ENCODE measurements at regions not wholly inside any gene's neighbourhood (a gene's known extent, or its start where the extent isn't known, plus 50 kb on each side); places are given as distances from the start of the nearest gene placed in this dataset.

DNA sequence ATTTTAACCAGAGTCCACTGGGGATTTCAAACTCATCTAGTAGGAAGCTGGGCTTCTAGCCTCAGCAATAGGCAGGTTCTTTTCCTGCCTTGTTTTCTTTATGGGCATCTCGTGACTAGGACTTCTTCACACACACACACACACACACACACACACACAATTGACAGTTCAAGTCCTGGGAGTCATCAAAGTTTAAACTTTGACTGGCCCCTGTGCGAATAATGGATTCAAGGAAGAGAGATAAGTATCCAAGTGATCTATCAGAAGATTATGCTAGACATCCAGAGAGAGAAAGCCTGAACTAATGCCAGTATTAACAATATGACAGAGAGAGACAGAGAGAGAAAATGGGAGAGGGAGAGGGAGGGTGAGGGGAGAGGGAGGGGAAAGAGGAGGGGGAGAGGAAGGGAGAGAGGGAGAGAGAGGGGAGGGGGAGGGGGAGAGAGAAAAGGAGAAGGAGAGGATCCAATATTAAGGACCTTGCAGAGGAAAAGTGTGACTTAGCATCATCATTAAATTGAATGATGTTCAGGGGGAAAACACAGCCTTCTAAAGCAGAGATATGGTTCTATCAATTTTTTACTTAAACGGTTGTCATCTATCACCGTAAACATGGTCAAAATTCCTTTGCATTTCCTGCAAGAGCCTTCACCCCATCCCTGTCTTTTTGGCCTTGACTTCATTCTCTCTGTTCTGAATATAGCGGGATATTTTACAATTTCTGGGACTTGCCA lies 327.6 kb upstream of the ZEB2 start:
- DNase-seq: no peak

DNA sequence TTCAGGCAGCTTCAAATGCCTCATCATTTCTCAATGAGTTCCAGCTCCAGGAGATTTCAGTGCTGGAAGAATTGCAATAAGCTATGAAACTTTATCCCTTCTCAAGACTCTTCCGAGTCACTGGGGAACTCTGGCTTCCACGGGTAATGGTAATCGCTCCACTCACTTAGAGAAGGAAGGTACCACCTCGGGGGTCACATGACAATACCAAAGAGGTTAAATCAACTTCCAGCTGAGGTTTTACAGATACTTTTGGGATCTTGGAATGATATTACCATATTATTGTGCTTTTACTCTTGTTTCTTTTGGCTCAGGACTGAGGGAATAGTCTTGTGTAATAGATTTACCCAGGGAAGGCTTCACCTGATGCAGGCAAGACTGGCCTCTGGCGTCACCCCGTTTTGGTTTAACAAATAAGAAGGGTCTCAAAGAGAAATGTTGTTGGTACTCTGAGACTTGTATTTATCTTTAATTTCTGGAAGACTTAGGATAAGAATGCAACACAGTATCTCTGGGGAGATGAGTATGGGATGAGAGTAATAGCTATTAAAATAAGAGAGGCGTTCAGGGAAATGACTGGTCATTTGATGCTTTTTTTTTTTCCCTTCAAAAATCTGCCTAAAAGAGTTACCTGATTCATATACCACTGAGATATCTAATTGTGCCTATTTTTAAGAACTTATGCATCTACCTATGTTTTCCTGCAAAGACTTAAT lies 316.9 kb upstream of the ZEB2 start:
- DNase-seq: peak; percentile 11

DNA sequence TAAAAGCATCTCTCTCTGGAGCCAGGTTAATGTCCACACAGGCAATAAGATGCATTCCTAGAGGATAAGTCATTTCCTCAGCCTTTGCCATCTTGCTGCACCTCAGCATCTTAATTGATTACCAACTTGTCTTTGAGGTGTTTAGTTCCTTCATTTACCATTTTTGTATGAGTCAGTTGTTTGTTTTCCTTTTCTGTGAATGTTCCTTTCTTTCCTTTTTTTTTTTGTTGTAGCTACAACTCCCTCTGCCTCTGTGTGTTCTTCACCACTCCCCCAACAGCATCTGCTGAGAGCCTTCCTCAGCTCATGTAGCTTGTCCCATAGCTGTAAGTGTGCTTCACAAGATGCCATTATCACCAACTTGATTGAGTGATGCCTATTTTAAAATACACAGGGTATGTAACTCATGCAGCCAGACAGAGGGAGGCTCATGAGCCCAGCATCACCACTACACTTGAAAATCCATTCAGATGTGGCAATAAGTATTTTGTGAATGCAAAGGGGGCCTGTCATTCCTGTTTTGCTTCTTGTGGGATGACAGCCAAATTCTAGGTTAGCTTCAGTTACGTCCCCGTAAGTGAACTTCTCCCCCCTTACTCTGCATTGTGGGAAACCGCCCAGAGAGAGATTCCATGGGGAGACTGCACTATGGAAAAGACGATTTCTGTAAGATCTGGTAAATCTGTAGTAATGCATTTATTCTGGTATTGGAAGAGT lies 315.9 kb upstream of the ZEB2 start:
- DNase-seq: peak; percentile 69

GRCh38 chr2:144834998-144835633 lies 315.2 kb upstream of the ZEB2 start:
- peak; percentile 90 for DNase-seq

DNA sequence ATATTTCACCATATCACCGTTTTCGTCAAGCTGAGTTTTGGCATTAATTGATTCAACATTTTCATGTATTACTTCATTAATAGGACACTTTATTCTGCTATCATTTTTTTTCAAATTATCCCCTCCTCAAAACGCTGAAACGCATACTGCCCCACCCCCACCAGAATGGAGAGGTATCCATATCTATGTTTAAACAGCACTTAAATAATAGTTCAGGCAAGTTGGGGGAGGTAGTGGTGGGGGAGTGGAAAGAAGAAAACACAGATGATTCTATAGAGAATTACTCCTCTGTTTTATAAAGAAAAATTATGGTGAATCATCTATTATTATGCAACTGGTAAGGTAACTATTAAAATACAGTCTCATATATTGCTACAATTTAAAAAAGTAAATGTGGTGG lies 314.4 kb upstream of the ZEB2 start:
- no peak for DNase-seq

DNA sequence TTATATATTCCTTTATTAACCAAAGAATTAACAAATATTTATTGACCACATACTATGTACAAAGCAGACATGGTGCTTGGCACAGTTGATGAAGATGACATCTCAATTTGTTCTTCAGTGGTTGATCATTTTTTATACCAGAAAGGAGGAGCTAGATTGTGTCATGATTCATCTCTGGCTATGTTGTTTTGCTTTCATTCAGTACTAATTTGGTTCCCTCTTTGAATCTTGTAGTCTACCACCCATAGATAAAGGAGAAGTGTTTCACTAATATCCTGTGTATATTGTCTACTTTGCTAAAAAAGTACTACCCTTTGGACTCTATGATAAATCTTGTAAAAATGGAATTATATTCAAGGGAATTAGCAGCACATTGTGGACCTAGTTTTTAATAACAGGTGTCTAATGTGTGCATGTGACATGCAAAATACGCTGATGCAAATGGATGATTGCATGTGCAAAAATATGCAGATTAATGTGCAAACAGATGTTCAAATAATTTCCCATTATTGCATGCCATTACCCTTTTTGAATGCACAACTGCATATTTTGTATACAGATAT lies 313.2 kb upstream of the ZEB2 start:
- no peak for DNase-seq

- no peak for DNase-seq
These were observed 312.1 kb upstream of the ZEB2 start for GRCh38 chr2:144832048-144832447.

- no peak for DNase-seq
These were observed 310.6 kb upstream of the ZEB2 start for GRCh38 chr2:144830543-144830942.

- peak; percentile 36 for DNase-seq
These were observed 307.5 kb upstream of the ZEB2 start for GRCh38 chr2:144827404-144827803.

- no peak for DNase-seq
These were observed 306.2 kb upstream of the ZEB2 start for GRCh38 chr2:144826105-144826504.

GRCh38 chr2:144825331-144826020 lies 305.6 kb upstream of the ZEB2 start:
- no peak for DNase-seq

GRCh38 chr2:144824306-144825080 lies 304.6 kb upstream of the ZEB2 start:
- DNase-seq: no peak

GRCh38 chr2:144822966-144823365 lies 303.0 kb upstream of the ZEB2 start:
- DNase-seq: no peak

GRCh38 chr2:144812288-144812687 lies 292.4 kb upstream of the ZEB2 start:
- DNase-seq: no peak

DNA sequence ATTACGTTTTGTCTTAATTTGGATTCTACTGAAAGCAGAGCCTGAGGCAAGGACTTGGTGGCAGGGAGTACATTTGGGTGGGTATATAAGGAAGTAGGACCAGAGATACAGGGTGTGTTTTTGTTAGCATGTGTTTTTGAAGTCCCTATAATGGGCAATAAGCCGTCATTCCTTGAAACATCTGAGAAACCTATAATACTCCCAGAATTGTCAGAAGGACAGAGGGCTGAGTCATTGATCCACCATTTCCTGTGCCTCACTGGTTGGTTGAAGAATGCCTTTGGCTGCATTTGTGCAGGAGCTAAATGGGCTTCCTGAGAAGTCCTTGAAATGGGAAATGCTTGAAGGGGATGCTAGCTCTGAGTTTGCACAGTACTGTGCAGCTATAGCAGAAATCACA lies 281.8 kb upstream of the ZEB2 start:
- DNase-seq: no peak

DNA sequence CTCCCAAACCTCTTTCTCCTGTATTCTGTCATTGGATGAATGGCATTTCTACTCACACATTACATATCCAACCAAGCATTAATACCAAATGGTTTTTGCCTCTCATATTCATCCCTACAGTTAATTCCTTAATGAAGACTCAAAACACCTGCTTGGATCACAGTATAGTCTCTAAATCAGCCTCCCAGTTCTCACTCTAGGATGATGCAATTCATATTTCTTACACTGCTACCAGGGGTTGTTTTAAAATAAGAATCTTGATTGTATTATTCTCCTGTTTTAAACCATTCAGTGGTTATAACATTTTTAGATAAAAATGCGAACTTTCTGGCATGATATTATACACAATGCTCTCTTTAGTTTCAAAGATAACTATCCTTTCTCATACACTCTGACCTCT lies 281.4 kb upstream of the ZEB2 start:
- DNase-seq: peak; percentile 13

DNA sequence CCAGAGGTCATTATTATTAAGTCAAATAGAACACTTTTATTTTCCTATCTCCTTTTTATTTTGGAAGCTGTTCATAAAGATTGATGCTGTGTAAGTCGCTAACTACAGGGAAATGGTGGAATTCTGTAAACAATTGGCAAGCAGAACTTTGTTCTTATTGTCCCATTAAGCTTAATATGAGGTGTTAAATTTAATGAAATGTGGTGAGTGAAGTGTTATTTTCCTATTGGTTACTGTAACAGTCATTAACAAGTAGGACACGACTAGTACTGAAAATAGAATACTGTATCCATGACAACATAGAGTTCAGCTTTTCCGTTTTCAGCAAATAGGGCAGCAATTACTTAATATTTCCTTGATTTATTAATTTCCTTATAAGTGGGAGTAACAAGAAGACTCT lies 279.1 kb upstream of the ZEB2 start:
- no peak for DNase-seq

DNA sequence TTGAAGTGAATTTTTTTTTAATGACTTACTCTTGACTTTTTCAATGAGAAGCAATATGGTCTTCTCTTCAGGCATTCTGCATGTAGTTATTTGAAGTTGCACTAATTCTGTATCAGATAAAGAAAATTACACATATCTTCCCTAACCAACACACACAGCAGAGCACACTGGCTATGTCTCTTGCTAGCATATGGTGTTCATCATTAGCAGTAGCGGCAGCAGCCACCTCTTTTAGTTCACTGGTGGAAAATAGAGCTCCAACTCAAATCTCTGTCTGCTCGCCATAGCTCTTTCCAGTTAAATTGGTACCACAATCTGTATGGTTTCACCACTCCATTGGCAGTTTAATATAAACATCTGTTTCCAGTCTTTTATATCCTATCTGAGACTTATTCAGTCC lies 278.1 kb upstream of the ZEB2 start:
- peak; percentile 14 for DNase-seq

GRCh38 chr2:144796936-144797335 lies 277.0 kb upstream of the ZEB2 start:
- no peak for DNase-seq

DNA sequence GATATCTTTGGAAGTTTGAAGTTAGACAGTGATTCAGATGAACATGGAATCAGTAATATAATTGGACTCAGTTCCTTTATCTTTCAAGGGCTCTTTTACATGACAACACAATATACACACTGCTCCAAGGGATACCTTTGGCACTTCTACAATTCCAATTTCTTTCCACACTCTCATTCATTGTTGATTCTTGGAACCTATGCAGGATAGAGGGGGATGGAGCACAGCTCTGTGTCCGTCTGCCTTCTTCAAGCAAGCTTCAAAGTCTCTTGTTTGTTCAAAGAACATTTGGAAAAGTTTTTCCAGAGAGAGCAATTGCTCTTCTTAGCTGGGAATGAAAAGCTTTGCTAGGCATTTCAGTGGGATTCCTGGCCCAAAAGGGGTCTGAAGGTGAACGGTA lies 276.2 kb upstream of the ZEB2 start:
- no peak for DNase-seq

GRCh38 chr2:144785253-144785652 lies 265.3 kb upstream of the ZEB2 start:
- DNase-seq: no peak

- DNase-seq: peak; percentile 28
These were observed 261.1 kb upstream of the ZEB2 start for GRCh38 chr2:144780983-144781382.

Data from NCI-H2171 treated with DMSO at 0.1 percent for 48 hours (cell line).